PC-3 (cell line): ENCODE measurements at regions not wholly inside any gene's neighbourhood (a gene's known extent, or its start where the extent isn't known, plus 50 kb on each side); places are given as distances from the start of the nearest gene placed in this dataset.

Source experiments
- ATAC-seq: fragments of 200-7000 bp; cut with Tn5 transposase; 2 replicates; pipeline ENCODE4 v1.9.1; 2020; ENCODE audit warnings: mild to moderate bottlenecking, moderate library complexity
- BruUV-seq: library from RNA; stranded (reverse); fragments of 400-500 nt; replicated peaks from 2 replicates; lab custom pipeline; 2021; lab: Mats Ljungman, UMichigan
- CTCF ChIA-PET: fragments of 300-600 bp; sonication (Branson Sonifier 250); formaldehyde crosslinking; loops from one replicate; lab custom pipeline; 2022; ENCODE audit warnings: antibody characterized with exemption; lab: Charles Lee
- POLR2A ChIA-PET: fragments of 300-600 bp; sonication (Branson Sonifier 250); formaldehyde crosslinking; loops from one replicate; lab custom pipeline; 2022; ENCODE audit warnings: antibody characterized with exemption; ENCODE audit not compliant: unreplicated experiment; lab: Charles Lee
- DNase-seq: peaks from one replicate; pipeline ENCODE4 v3.0.0-alpha.2; 2015
- H2AFZ ChIP-seq: fragments of 300-600 bp; sonication (generic); 2 replicates; pipeline ENCODE4 v1.6.0; 2016; ENCODE audit warnings: antibody characterized with exemption, low read length
- H3F3A ChIP-seq: fragments of 300-600 bp; sonication (generic); one replicate; pipeline ENCODE4 v1.6.0; 2017; ENCODE audit warnings: antibody characterized with exemption, low read length, control low read depth, mild to moderate bottlenecking; ENCODE audit not compliant: unreplicated experiment
- H3K27ac ChIP-seq: fragments of 300-600 bp; sonication (generic); 2 replicates; pipeline ENCODE4 v1.5.1; 2016; ENCODE audit warnings: mild to moderate bottlenecking, low read length
- H3K27me3 ChIP-seq: fragments of 300-600 bp; sonication (generic); 2 replicates; pipeline ENCODE4 v1.6.1; 2016; ENCODE audit warnings: low read length, mixed read lengths
- H3K36me3 ChIP-seq: fragments of 300-600 bp; sonication (generic); 2 replicates; pipeline ENCODE4 v1.6.1; 2016; ENCODE audit warnings: low read depth, mixed run types, low read length, mixed read lengths
- H3K4me1 ChIP-seq: fragments of 300-600 bp; sonication (generic); 2 replicates; pipeline ENCODE4 v1.5.1; 2016; ENCODE audit warnings: low read length; ENCODE audit not compliant: insufficient read depth
- H3K4me2 ChIP-seq: fragments of 300-600 bp; sonication (generic); 2 replicates; pipeline ENCODE4 v1.6.0; 2016; ENCODE audit warnings: low read length
- H3K4me3 ChIP-seq: fragments of 300-600 bp; sonication (generic); 2 replicates; pipeline ENCODE4 v1.5.1; 2016; ENCODE audit warnings: mild to moderate bottlenecking, low read length, mixed read lengths
- H3K79me2 ChIP-seq: fragments of 300-600 bp; sonication (generic); 2 replicates; pipeline ENCODE4 v1.6.1; 2017; ENCODE audit warnings: low read length, mixed read lengths
- H3K9ac ChIP-seq: fragments of 300-600 bp; sonication (generic); 2 replicates; pipeline ENCODE4 v1.6.0; 2016; ENCODE audit warnings: mild to moderate bottlenecking, low read length
- H3K9me2 ChIP-seq: fragments of 300-600 bp; sonication (generic); replicated peaks from 2 replicates; pipeline ENCODE4 v1.6.1; 2016; ENCODE audit warnings: mixed run types, low read length, mixed read lengths
- H3K9me3 ChIP-seq: fragments of 300-600 bp; sonication (generic); 2 replicates; pipeline ENCODE4 v1.6.1; 2016; ENCODE audit warnings: low read length, mixed read lengths
- H4K20me1 ChIP-seq: fragments of 300-600 bp; sonication (generic); 2 replicates; pipeline ENCODE4 v1.6.1; 2016; ENCODE audit warnings: low read length, mixed read lengths
- CTCF ChIP-seq: fragments of 300-600 bp; sonication (generic); conservative IDR thresholded peaks from 2 replicates; pipeline ENCODE4 v1.5.1; 2017; ENCODE audit warnings: antibody characterized with exemption, low read depth, mild to moderate bottlenecking, low read length
- EZH2 ChIP-seq: fragments of 300-600 bp; sonication (generic); IDR thresholded peaks from one replicate; pipeline ENCODE4 v1.6.1; 2017; ENCODE audit warnings: antibody characterized with exemption, mild to moderate bottlenecking, low read length; ENCODE audit not compliant: unreplicated experiment
- EZH2phosphoT487 ChIP-seq: fragments of 300-600 bp; sonication (generic); IDR thresholded peaks from 2 replicates; pipeline ENCODE4 v1.6.1; 2018; ENCODE audit warnings: mild to moderate bottlenecking, antibody characterized with exemption, low read length, borderline replicate concordance
- intact Hi-C: fragments of 100-400 bp; cut with micrococcal nuclease; formaldehyde crosslinking; loops from 2 replicates; pipeline ENCODE4 v1.9.0; 2023

DNA sequence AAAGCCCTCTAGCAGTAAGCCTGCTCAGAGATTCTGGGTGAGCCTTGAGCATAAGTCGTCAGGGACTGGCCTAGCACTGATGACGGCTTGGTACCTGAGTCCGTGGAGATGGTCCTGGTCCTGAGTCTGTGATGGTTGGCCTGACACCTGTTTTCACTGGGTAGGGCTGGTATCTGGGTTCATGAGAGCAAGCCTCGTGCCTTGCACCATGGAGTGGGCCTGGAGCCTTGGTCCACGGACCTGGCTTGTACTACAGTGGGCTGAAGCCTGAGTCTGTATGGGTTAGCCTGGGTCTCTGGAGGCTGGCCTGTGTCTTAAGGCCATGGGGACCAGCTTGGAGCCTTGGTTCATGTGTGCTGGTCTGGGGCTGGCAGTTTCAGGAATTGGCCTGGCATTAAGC lies 310.3 kb upstream of the ISL1 start:
- H3K4me2 ChIP-seq: no peak overlapping the region
- TF ChIP-seq CTCF: no peak
- TF ChIP-seq EZH2phosphoT487: no peak
- H4K20me1 ChIP-seq: no peaks in the 10 kb centered on the region
- no TSS peak for BruUV-seq
- no peaks in the 10 kb centered on the region for H3K9me2 ChIP-seq
- H3K4me3 ChIP-seq: no peak overlapping the region
- H2AFZ ChIP-seq: no peak overlapping the region
- DNase-seq (no peak), ATAC-seq (no peak)
- CTCF ChIA-PET: no interaction called here
- no peaks in the 10 kb centered on the region for H3K9me3 ChIP-seq
- H3K36me3 ChIP-seq: no peaks in the 10 kb centered on the region
- H3K27ac ChIP-seq: no peak overlapping the region
- no peaks in the 10 kb centered on the region for H3K79me2 ChIP-seq
- H3K27me3 ChIP-seq: no peaks in the 10 kb centered on the region
- no peak overlapping the region for H3K9ac ChIP-seq
- H3F3A ChIP-seq: no peaks in the 10 kb centered on the region
- intact Hi-C loops: no loop called here
- no peaks in the 10 kb centered on the region for H3K4me1 ChIP-seq
- POLR2A ChIA-PET: no interaction called here

GRCh38 chr5:51082741-51083140 lies 300.5 kb upstream of the ISL1 start:
- no peaks in the 10 kb centered on the region for H3K36me3 ChIP-seq
- H4K20me1 ChIP-seq: no peaks in the 10 kb centered on the region
- no peaks in the 10 kb centered on the region for H3K9me2 ChIP-seq
- H3K4me3 ChIP-seq: no peak overlapping the region
- H3K27ac ChIP-seq: no peak overlapping the region
- no peak overlapping the region for H2AFZ ChIP-seq
- BruUV-seq: no TSS peak
- intact Hi-C loops: no loop called here
- ChIA-PET POLR2A (no interaction called here), CTCF (no interaction called here)
- no peaks in the 10 kb centered on the region for H3K4me1 ChIP-seq
- no peak for DNase-seq
- no peak overlapping the region for H3K4me2 ChIP-seq
- ATAC-seq: no peak
- H3K9ac ChIP-seq: no peak overlapping the region
- H3F3A ChIP-seq: no peaks in the 10 kb centered on the region
- TF ChIP-seq EZH2phosphoT487: no peak
- no peak for TF ChIP-seq EZH2
- no peak for TF ChIP-seq CTCF
- no peaks in the 10 kb centered on the region for H3K79me2 ChIP-seq
- H3K27me3 ChIP-seq: no peaks in the 10 kb centered on the region
- H3K9me3 ChIP-seq: no peaks in the 10 kb centered on the region

DNA sequence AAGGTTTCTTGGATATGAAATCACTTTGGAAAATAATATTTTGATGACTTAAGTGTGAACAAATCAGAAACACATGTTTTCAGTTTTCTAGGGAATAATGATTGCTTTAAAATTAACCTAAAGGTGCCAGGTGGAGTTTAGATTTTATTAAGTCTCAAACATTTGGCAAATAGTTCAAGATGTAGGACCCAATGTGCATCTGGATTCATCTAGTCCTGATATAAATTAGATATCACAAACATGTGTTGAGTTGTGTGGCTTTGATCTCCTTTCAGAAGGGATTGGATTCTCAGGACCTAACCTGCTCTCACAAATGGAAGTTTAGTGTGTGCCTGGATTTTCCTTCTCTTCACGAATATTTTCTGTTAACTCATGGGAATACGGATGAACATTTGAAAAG lies 291.4 kb upstream of the ISL1 start:
- TF ChIP-seq EZH2phosphoT487: no peak
- no peak for TF ChIP-seq CTCF
- no peak for TF ChIP-seq EZH2
- H3K4me2 ChIP-seq: no peak overlapping the region
- ChIA-PET CTCF (no interaction called here), POLR2A (no interaction called here)
- no peaks in the 10 kb centered on the region for H3K79me2 ChIP-seq
- no peaks in the 10 kb centered on the region for H4K20me1 ChIP-seq
- DNase-seq (no peak), ATAC-seq (no peak)
- H3F3A ChIP-seq: no peaks in the 10 kb centered on the region
- no peak overlapping the region for H3K9ac ChIP-seq
- no peak overlapping the region for H3K27ac ChIP-seq
- BruUV-seq: no TSS peak
- H3K36me3 ChIP-seq: no peaks in the 10 kb centered on the region
- no peak overlapping the region for H3K4me3 ChIP-seq
- H3K27me3 ChIP-seq: no peaks in the 10 kb centered on the region
- no peaks in the 10 kb centered on the region for H3K9me3 ChIP-seq
- H3K4me1 ChIP-seq: no peaks in the 10 kb centered on the region
- no peak overlapping the region for H2AFZ ChIP-seq
- intact Hi-C loops: no loop called here
- H3K9me2 ChIP-seq: no peaks in the 10 kb centered on the region
